MM.1S (cell line): ENCODE measurements at regions not wholly inside any gene's neighbourhood (a gene's known extent, or its start where the extent isn't known, plus 50 kb on each side); places are given as distances from the start of the nearest gene placed in this dataset.

ENCODE experiments used
- EZH2 ChIP-seq: fragments of 300-600 bp; sonication (generic); optimal IDR thresholded peaks from 2 replicates; pipeline ENCODE3; 2017; ENCODE audit warnings: low read depth, mild to moderate bottlenecking, antibody characterized with exemption, low read length, mixed read lengths
- EZH2phosphoT487 ChIP-seq: fragments of 300-600 bp; sonication (generic); IDR thresholded peaks from 2 replicates; pipeline ENCODE4 v1.6.1; 2018; ENCODE audit warnings: antibody characterized with exemption, low read length
- TF ChIP-seq, protein P1 (sequence below): fragments of 300-600 bp; sonication (generic); IDR thresholded peaks from 2 replicates; pipeline ENCODE4 v1.5.1; 2016; ENCODE audit warnings: antibody characterized with exemption, low read length, mixed read lengths

DNA sequence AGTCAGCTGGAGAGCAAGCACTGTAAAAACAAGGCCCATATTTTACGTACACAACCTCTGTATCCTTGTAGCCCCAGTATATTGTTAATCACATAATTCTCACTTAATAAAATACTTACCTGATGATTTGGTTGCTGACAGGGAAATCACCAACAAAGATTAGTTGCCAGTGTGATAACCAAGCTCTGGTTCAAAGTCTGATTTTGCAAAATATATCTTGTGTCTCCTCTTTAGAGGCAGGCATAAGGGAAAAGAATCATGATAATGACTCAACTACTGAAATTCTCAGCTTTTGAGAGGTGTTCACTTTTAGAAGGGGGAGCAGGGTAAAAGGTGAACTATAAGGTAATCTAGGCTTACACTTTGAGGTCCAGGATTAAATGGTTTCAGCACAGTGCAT is 351.1 kb upstream of the CD180 start:
- TF ChIP-seq, protein P1, sequence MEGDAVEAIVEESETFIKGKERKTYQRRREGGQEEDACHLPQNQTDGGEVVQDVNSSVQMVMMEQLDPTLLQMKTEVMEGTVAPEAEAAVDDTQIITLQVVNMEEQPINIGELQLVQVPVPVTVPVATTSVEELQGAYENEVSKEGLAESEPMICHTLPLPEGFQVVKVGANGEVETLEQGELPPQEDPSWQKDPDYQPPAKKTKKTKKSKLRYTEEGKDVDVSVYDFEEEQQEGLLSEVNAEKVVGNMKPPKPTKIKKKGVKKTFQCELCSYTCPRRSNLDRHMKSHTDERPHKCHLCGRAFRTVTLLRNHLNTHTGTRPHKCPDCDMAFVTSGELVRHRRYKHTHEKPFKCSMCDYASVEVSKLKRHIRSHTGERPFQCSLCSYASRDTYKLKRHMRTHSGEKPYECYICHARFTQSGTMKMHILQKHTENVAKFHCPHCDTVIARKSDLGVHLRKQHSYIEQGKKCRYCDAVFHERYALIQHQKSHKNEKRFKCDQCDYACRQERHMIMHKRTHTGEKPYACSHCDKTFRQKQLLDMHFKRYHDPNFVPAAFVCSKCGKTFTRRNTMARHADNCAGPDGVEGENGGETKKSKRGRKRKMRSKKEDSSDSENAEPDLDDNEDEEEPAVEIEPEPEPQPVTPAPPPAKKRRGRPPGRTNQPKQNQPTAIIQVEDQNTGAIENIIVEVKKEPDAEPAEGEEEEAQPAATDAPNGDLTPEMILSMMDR = no peak
- no peak for TF ChIP-seq EZH2phosphoT487
- no peak for TF ChIP-seq EZH2
